Mucosa of descending colon (tissue), 3 donors: ENCODE measurements at regions not wholly inside any gene's neighbourhood (a gene's known extent, or its start where the extent isn't known, plus 50 kb on each side); places are given as distances from the start of the nearest gene placed in this dataset.

Experiments
- ATAC-seq: fragments of 200-7000 bp; cut with Tn5 transposase; one replicate; pipeline ENCODE4 v1.9.1; 2020; ENCODE audit warnings: mild to moderate bottlenecking, moderate library complexity
- DNase-seq, 3 donors: peaks; one replicate each; pipeline ENCODE4 v3.0.0-alpha.2; 2020
- H3K36me3 ChIP-seq: fragments of 200-600 bp; one replicate; pipeline ENCODE4 v1.8.0; 2021; ENCODE audit warnings: low read depth, mild to moderate bottlenecking
- H3K4me1 ChIP-seq: fragments of 200-600 bp; one replicate; pipeline ENCODE4 v1.8.0; 2021; ENCODE audit warnings: low read depth, mild to moderate bottlenecking
- H3K4me3 ChIP-seq: fragments of 200-600 bp; one replicate; pipeline ENCODE4 v1.8.0; 2021; ENCODE audit warnings: mild to moderate bottlenecking
- H3K9me3 ChIP-seq: fragments of 200-600 bp; one replicate; pipeline ENCODE4 v1.8.0; 2021; ENCODE audit warnings: mild to moderate bottlenecking
- CTCF ChIP-seq: fragments of 200-600 bp; IDR thresholded peaks from one replicate; pipeline ENCODE4 v1.8.0; 2022; ENCODE audit warnings: antibody characterized with exemption, mild to moderate bottlenecking
- intact Hi-C, 2 donors: fragments of 100-400 bp; cut with DNase I in 1 of 2; cut with micrococcal nuclease in 1 of 2; formaldehyde crosslinking; loops; one replicate each; pipeline versions ENCODE4 v1.11.0 to v1.11.1; 2022; cut with DNase I, micrococcal nuclease
- donor health status: DM: no; HTN: no; CAD: no; lungs with moderate emphysema.
- donor health status: DM: no; HTN: no; CAD: no.
- donor health status: DM: no; HTN: yes; CAD: no.

- no peak for DNase-seq
- Histone ChIP-seq H3K36me3 (no peaks in the 10 kb centered on the region), H3K4me1 (no peaks in the 10 kb centered on the region), H3K9me3 (no peaks in the 10 kb centered on the region), H3K4me3 (no peak overlapping the region)
- intact Hi-C loops, result no loop called here
- ATAC-seq, result no peak
- no peak for TF ChIP-seq CTCF
These were observed 56.9 kb upstream of the ALKAL2 start for GRCh38 chr2:344811-345210.

- no peak for DNase-seq
- Histone ChIP-seq H3K36me3 (no peaks in the 10 kb centered on the region), H3K9me3 (no peaks in the 10 kb centered on the region), H3K4me3 (no peak overlapping the region), H3K4me1 (no peaks in the 10 kb centered on the region)
- intact Hi-C loops, result no loop called here
- TF ChIP-seq CTCF, result no peak
- ATAC-seq, result no peak
These were observed 55.5 kb upstream of the ALKAL2 start for GRCh38 chr2:343355-343754.

GRCh38 chr2:341912-342311 lies 54.0 kb upstream of the ALKAL2 start:
- no peak for TF ChIP-seq CTCF

GRCh38 chr2:341017-341542 lies 53.2 kb upstream of the ALKAL2 start:
- intact Hi-C loops, result no loop called here
- no peaks in the 10 kb centered on the region for H3K36me3 ChIP-seq
- no peak for ATAC-seq
- peaks cover 20% of the 10 kb centered on the region for H3K9me3 ChIP-seq
- H3K4me1 ChIP-seq, result no peaks in the 10 kb centered on the region
- no peak overlapping the region for H3K4me3 ChIP-seq
- no peak for TF ChIP-seq CTCF
- no peak for DNase-seq

More at GRCh38 chr2:341912-342311, 54.0 kb upstream of the ALKAL2 start:
- H3K36me3 ChIP-seq, result no peaks in the 10 kb centered on the region
- DNase-seq, result no peak
- no peak overlapping the region for H3K4me3 ChIP-seq
- H3K4me1 ChIP-seq, result no peaks in the 10 kb centered on the region
- intact Hi-C loops, result no loop called here
- ATAC-seq, result no peak
- peaks cover 12% of the 10 kb centered on the region for H3K9me3 ChIP-seq
